WI38 (cell line): ENCODE measurements at regions not wholly inside any gene's neighbourhood (a gene's known extent, or its start where the extent isn't known, plus 50 kb on each side); places are given as distances from the start of the nearest gene placed in this dataset.

Experiments
- H3K4me3 ChIP-seq: 2 replicates; pipeline ENCODE4 v1.5.1; 2011; ENCODE audit warnings: low read depth, mild to moderate bottlenecking, control low read depth, low read length
- TF ChIP-seq, protein P1 (sequence below): IDR thresholded peaks from 2 replicates; pipeline ENCODE4 v1.5.1; 2012; ENCODE audit warnings: low read depth, mild to moderate bottlenecking, control low read depth, low read length

DNA sequence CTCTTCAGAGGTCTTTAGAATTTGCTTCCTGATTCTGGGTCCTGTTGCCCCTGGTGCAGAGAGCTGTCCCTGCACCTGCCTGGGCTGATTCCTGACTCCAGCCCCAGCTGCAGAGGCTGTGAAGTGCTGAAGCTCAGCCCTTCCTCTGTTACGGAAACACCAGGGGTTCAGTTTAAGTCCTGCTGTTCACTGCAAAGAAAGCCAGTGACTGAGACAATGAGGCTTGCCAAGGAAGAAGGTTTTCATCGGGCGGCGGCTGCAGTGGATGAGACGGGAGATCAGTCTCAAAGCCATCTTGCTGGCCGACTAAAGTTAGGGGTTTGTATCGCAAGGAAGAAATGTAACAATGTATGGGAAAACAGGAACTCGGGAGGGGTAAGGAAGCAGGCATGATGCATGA lies 142.4 kb upstream of the ZNF236 start:
- TF ChIP-seq, protein P1, sequence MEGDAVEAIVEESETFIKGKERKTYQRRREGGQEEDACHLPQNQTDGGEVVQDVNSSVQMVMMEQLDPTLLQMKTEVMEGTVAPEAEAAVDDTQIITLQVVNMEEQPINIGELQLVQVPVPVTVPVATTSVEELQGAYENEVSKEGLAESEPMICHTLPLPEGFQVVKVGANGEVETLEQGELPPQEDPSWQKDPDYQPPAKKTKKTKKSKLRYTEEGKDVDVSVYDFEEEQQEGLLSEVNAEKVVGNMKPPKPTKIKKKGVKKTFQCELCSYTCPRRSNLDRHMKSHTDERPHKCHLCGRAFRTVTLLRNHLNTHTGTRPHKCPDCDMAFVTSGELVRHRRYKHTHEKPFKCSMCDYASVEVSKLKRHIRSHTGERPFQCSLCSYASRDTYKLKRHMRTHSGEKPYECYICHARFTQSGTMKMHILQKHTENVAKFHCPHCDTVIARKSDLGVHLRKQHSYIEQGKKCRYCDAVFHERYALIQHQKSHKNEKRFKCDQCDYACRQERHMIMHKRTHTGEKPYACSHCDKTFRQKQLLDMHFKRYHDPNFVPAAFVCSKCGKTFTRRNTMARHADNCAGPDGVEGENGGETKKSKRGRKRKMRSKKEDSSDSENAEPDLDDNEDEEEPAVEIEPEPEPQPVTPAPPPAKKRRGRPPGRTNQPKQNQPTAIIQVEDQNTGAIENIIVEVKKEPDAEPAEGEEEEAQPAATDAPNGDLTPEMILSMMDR, result no peak
- H3K4me3 ChIP-seq, result no peak overlapping the region

DNA sequence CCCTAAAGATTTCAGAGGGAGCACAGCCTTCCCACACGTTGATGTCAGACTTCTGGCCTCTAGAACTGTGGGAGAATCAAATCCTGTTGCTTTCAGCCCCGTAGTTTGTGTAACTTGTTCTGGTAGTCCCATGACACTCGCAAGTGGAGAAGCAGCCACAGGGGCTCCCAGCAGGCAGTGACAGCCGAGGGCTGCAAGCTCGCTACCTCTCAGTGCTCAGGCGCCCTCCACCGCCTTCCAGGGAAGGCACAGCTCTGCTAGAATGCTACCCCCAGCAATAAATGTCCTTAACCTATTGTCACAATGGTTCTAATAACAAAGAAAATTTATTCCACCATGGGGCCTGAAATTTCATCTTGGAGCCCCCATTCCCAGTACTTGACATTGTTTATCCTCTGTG lies 143.1 kb upstream of the ZNF236 start:
- TF ChIP-seq, protein P1, result peak; percentile 23; the same call in 1 of the 2 replicates
- no peak overlapping the region for H3K4me3 ChIP-seq

DNA sequence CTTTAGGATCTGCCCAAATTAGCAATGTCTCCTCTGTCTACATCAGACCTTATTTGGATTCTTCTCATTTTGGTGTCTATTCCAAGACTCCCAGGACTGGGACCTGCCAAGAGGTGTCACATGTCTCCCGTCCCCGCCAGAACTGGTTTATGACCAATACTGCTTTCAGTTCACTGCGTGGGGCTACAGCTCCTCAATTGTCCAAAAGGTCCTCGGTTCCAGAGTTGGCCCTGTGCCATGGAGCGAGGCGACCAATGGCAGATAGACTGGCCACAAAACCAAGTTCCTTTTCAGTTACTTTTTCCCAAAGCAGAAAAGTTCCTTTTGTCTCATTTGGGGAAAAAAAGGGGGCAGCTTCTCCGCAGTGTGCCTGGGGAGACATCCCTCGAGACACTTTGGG lies 144.1 kb upstream of the ZNF236 start:
- TF ChIP-seq, protein P1, result no peak
- no peak overlapping the region for H3K4me3 ChIP-seq

DNA sequence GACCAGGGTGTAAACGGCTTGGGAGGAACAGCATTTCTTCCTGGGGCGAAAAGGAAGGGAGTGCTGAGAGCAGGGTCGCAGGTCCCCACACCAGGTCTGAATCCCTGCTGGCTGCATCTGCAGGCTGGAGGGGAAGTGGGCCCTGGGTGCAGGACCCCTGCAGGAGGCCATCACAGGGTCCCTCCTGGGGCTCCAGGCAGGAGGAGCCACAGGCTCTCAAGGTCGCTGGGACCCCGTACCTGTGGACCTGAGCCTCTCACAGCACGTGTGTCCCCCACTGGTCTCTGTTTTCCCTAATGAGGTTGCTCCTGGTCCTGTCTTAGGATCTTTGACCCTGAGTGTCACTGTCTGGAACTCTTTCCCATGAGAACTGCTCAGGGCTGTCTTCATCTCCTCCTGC lies 147.8 kb upstream of the ZNF236 start:
- H3K4me3 ChIP-seq, result no peak overlapping the region
- TF ChIP-seq, protein P1, result no peak

DNA sequence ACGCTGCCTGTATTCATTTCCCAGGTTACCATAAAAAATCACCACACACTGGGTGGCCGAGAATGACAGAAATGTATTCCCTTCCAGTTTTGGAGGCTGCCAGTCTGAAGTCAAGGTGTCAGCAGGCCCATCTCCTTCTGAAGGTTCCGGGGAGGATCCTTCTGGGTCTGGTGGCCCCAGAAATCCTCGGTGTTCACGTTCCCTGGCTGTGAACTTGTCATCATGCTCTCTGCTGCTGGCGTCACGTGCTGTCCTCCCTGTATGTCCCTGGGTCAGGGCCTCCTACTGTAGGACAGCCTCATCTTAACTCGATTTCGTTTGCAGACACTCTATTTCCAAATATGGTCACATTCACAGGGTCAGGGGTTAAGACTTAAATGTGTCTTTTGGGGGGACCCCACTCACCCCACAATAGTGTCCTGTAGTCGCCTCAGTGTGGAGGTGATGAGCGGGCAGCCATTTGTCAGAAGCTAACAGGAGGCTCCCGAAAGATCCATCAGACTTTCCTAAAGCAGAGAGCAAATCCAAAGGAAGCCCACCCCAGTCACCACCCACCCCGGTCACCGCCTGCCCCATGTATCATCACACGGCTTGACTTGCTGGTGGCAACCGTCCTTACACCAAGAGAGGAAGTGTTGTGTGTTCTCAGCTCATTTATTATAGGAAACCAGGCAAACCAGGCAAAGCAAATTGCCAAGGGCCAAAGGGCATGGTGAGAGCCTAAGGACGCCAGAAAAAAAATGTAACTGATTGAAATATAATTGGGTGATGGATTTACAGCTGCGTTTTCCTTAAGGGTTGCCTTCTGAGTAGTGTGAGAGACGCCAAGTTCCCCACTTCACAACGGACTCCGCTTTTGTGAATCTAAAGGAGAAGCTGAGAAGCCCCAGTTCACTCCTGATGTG lies 148.8 kb upstream of the ZNF236 start:
- TF ChIP-seq, protein P1, result no peak

DNA sequence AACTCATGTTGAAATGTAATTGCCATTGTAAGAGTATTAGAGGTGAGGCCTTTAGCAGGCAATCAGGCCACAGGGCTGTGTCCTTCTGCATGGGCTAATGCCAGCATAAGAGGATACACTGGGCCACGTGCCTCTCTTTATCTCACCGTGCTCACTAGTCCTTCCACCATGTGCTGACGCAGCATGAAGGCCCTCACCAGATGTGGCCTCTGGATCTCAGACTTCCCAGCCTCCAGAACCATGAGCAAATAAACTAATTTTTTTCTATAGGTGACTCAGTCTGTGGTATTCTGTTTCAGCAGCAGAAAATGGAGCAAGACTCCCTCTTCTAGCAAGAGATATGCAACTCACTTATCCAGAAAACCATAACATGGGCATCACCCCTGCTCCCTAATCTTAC lies 149.7 kb upstream of the ZNF236 start:
- TF ChIP-seq, protein P1, result no peak
- H3K4me3 ChIP-seq, result no peak overlapping the region

More for the DNA sequence above, 148.8 kb upstream of the ZNF236 start:
- H3K4me3 ChIP-seq, result no peak overlapping the region

DNA sequence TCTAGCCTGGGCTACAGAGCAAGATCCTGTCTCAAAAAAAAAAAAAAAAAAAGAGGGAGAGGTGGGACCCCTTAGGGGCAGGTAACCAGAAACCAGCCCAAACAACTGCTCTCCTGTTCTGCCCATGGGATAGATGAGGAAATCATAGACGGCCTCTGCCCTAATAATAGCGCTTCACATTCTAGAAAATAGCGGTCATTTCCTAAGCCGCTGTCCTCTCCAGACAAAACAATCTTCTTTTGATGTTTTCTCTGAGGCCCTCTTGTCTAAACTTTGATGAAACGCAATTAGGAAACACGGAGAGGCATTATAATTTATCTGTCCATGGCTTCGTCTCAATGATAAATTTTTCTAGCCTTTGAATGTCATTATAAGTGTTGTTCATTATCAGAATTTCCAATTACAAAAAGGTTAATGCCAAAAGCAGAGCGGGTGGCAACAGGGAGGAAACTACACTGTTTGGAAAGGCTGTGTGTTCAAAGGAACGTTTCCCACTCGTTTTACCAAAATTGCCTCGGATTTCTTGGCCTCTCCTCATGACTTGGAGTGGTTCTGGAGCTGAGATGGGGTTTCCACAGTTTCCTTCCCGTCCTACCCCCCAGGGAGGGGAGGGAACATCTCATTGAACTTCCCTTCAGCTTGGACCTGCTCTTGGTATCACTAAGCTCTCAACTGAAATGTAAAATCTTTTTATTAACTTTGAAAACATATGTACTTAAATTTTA lies 151.6 kb upstream of the ZNF236 start:
- TF ChIP-seq, protein P1, result no peak
- no peak overlapping the region for H3K4me3 ChIP-seq
